ENCODE measurements at regions not wholly inside any gene's neighbourhood (a gene's known extent, or its start where the extent isn't known, plus 50 kb on each side); places are given as distances from the start of the nearest gene placed in this dataset.

GRCh38 chr5:89582768-89583339 lies 699.9 kb upstream of the MEF2C start:
- no peak overlapping the region for H3K27ac ChIP-seq
- no peak for TF ChIP-seq CTCF (IDR thresholded peaks at IDR 0.05)
- no peak for TF ChIP-seq ZFX (IDR thresholded peaks at IDR 0.05; ENCODE audit: borderline replicate concordance)

GRCh38 chr5:89580976-89581375 lies 698.0 kb upstream of the MEF2C start:
- no peak overlapping the region for H3K27ac ChIP-seq
- TF ChIP-seq ZFX (IDR thresholded peaks at IDR 0.05; ENCODE audit: borderline replicate concordance): no peak
- TF ChIP-seq CTCF (IDR thresholded peaks at IDR 0.05): no peak

GRCh38 chr5:89575319-89575718 lies 692.3 kb upstream of the MEF2C start:
- no peak overlapping the region for H3K27ac ChIP-seq
- TF ChIP-seq CTCF (IDR thresholded peaks at IDR 0.05): no peak
- no peak for TF ChIP-seq ZFX (IDR thresholded peaks at IDR 0.05; ENCODE audit: borderline replicate concordance)

- TF ChIP-seq ZFX (IDR thresholded peaks at IDR 0.05; ENCODE audit: borderline replicate concordance) (no peak), CTCF (IDR thresholded peaks at IDR 0.05) (no peak)
- no peak overlapping the region for H3K27ac ChIP-seq
These were observed 690.4 kb upstream of the MEF2C start for GRCh38 chr5:89573345-89573744.

GRCh38 chr5:89572696-89573095 lies 689.7 kb upstream of the MEF2C start:
- H3K27ac ChIP-seq: no peak overlapping the region
- TF ChIP-seq CTCF (IDR thresholded peaks at IDR 0.05) (no peak), ZFX (IDR thresholded peaks at IDR 0.05; ENCODE audit: borderline replicate concordance) (no peak)

- H3K27ac ChIP-seq: no peak overlapping the region
- no peak for TF ChIP-seq ZFX (IDR thresholded peaks at IDR 0.05; ENCODE audit: borderline replicate concordance)
- TF ChIP-seq CTCF (IDR thresholded peaks at IDR 0.05): no peak
These were observed 687.6 kb upstream of the MEF2C start for GRCh38 chr5:89570557-89570956.

GRCh38 chr5:89566340-89566739 lies 683.4 kb upstream of the MEF2C start:
- no peak overlapping the region for H3K27ac ChIP-seq
- TF ChIP-seq CTCF (IDR thresholded peaks at IDR 0.05): no peak
- no peak for TF ChIP-seq ZFX (IDR thresholded peaks at IDR 0.05; ENCODE audit: borderline replicate concordance)
